ENCODE measurements at regions not wholly inside any gene's neighbourhood (a gene's known extent, or its start where the extent isn't known, plus 50 kb on each side); places are given as distances from the start of the nearest gene placed in this dataset.

DNA sequence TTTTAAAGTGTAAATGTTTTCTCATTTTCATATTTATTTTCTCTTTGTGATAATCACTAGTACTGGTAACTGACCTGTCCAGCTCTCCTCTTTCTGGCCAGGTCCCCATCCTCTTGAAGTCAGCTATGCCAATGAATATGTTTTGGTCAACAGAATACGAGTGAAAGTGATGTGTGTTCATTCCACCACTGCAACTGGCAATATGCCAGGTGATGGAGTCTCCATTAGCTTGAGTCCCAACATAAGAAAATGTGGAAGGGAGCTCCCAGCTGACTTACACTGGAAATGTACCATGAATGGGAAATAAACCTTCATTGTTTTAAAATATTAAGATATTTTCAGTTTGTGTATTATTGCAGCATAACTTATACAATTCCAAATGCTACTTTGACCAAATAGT, 75.8 kb downstream of the CCDC34 start:
- no peak for DNase-seq (ENCODE audit: low read depth)

DNA sequence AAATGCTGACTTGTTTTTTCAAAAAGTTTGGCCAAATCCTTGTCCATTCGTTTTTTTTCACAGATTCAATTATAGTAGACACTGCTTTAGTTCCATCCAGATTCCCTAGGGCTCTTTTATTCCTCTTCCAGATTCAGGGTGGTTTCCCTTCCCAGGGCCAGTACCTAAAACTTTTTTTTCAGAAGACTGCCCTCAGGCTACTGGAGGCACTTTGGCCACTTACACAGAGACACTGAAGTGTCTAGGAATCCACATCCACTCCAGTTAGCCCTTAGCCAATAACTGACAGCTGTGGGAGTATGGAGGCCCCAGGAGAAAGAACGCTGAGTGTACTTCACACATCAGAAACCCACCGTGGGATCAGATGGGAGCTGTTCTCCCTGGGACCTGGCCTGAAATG, 77.3 kb downstream of the CCDC34 start:
- DNase-seq (ENCODE audit: low read depth), result no peak

GRCh38 chr11:27282806-27283205, 80.2 kb downstream of the CCDC34 start:
- DNase-seq (ENCODE audit: low read depth), result no peak

GRCh38 chr11:27281740-27282590, 81.0 kb downstream of the CCDC34 start:
- no peak for DNase-seq (ENCODE audit: low read depth)

- DNase-seq (ENCODE audit: low read depth), result no peak
Observed at GRCh38 chr11:27281276-27281675, 81.7 kb downstream of the CCDC34 start.

GRCh38 chr11:27280140-27280539, 82.9 kb downstream of the CCDC34 start:
- DNase-seq (ENCODE audit: low read depth), result no peak

GRCh38 chr11:27279460-27279859, 83.6 kb downstream of the CCDC34 start:
- DNase-seq (ENCODE audit: low read depth), result no peak

DNA sequence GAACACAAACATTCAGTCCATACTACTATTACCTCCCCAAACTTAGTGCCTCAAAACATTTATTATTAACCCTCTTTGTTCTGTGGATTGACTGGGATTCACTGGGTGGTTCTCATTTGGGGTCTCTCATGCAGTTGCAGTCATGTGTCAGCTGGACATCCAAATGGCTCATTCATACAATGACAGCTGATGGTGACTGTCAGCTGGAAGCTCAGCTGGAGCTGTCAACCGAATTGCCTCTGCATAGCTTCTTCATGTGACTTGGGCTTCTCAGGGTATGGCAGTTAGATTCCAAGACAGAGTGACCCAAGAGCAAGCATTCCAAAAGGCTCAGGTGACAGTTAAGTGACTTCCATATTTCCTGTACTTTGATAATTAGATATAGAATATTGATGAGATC, 85.2 kb downstream of the CCDC34 start:
- no peak for DNase-seq (ENCODE audit: low read depth)

DNA sequence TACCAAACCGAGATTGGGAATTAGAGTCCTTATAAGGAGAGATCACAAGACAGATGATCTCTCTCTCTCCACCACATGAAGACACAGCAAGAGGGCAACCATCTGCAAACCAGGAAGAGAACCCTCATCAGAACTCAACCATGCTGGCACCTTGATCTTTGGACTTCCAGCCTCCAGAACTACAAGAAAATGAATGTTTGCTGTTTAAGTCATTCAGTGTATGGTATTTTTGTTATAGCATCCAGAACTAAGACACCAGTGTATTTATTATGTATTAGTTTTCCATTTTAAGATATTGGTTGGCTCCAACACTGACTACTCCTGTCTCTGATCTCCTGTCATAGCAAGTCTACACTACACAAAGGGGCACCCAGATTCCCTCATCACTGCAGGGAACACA, 86.9 kb downstream of the CCDC34 start:
- no peak for DNase-seq (ENCODE audit: low read depth)

- no peak for DNase-seq (ENCODE audit: low read depth)
Observed at GRCh38 chr11:27274854-27275395, 88.1 kb downstream of the CCDC34 start.

DNA sequence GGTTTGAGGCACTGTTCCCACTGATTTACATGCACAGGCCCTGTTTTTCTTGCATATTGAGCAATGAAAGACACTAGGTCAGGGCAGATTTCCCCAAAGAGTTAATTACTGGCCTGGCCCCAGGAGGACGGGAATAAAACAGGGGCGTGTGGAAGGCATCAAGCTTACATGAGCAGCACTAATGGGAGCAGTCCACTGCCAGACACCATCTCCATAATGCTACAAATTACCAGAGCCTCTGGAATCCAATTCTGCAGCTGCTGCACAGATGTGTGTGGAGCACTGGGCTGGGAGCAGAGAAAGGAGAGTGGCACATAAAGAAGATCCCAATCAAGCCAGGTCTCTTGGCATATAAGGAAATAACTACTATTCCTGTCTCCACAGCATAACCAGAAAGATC, 96.9 kb downstream of the CCDC34 start:
- no peak for DNase-seq (ENCODE audit: low read depth)

- no peak for DNase-seq (ENCODE audit: low read depth)
Observed at GRCh38 chr11:27263986-27264385, 99.0 kb downstream of the CCDC34 start.

- DNase-seq (ENCODE audit: low read depth), result no peak
Observed at GRCh38 chr11:27263046-27263445, 100.0 kb downstream of the CCDC34 start.

GRCh38 chr11:27255447-27255828, 107.6 kb downstream of the CCDC34 start:
- DNase-seq (ENCODE audit: low read depth), result no peak

DNA sequence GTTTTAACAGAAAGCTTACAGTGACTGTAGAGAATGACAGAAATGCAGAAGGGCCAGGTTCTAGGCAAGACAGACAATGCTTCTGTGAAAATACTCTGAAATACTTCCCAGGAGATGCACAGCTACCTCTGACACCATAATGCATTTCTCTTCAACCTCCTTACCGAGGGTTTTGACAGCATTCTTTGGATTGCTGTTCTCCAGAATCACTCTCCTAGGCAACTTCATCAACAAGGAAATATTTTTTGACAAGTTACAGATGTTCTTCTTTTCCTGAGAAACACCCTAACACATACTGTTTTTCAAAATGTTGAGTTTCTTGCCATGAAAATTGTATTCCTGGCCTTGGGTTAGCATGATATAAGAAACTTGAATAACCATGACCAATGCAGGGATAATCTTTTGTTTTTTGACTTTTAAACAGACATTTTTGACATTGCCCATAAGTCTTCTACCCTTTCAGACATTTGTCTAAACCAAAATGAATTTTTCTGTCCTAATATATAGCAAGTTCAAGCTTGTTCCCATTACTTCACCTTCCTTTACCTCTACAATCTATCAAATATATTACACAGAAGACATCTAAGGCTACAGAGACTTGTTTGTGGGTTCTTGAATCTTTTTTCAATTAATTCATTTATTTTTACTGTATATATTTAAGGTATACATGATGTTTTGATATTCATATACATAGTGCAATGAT, 108.1 kb downstream of the CCDC34 start:
- no peak for DNase-seq (ENCODE audit: low read depth)

GRCh38 chr11:27253224-27253623, 109.8 kb downstream of the CCDC34 start:
- DNase-seq (ENCODE audit: low read depth), result no peak

DNA sequence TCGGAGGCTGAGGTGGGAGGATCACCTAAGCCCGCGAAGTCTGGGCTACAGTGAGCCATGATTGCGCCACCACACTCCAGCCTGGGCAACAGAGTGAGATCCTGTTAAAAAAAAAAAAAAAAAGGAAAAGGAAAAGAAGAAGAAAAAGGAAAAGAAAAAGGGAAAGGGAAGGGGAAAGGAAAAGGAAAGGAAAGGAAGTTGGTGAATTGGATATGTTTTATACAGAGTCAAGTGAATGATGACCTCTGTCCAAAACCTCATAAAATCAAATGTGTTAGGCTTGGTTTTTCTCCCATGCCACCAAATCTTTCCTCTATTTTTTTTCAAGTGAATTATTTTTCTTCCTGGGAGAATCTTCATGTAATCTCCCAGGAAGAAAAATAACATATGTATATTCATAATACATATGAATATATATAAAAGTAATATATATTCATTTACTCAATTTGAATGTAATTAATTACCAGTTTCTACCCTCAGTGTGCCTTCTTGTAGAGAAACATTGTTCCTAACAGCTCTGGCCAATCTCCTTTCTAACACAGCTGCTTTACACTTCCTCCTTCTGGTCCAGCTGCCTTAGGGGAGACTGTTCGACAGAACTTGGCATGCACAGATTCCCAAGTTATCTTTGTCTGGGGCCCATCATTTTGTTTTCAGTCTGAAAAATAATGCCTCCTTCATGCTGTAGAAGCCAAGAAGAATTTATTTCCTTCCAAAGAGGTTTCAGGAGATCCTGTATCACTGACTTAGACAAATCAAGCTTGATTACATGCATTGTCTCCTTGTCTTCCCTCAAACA, 111.9 kb downstream of the CCDC34 start:
- no peak for DNase-seq (ENCODE audit: low read depth)

DNA sequence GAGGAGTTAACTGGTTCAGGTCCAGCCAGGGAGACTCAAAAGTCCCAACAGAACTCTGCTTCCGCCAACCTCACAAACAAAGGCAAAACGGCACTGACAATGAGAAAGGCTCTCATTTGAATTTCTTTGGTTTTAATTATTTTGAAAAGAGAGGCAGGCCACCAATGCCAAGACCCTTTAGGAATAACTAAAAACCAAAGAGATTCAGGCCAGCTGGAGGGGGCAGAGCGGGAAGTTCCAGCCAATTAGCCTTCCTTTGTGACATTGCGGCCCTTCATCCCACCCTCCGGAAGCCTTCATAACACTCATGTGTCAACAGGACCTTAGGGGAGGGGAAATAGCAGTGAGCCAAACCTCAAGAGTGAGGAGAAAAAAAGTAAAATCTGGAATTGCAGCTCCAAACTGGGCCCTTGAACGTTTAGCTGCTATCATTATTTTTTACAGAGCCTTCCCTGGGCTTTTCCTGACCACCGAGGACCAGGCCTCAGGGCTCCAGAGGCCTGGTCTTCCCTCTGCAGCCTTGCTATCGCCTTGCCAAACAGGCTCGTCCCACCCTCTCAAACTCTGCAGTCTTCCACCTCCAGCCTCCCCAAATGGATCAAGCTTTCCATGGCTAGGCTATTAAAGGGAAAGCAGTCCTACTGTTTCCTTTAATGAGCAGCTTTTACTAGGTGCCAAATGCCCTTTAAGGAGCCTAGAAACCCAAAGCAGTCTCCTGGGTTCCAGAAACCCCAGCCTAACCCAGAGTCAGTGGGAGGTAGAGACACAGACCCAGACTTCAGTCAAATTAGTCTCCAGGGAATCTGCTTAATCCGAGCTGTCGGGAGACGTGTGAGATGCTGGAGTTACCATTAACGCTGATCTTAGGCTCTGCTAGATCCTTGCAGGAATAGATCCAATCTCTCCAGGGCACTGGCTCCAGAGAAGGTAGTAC, 114.2 kb downstream of the CCDC34 start:
- no peak for DNase-seq (ENCODE audit: low read depth)

GRCh38 chr11:27247660-27248059, 115.4 kb downstream of the CCDC34 start:
- DNase-seq (ENCODE audit: low read depth), result no peak

DNA sequence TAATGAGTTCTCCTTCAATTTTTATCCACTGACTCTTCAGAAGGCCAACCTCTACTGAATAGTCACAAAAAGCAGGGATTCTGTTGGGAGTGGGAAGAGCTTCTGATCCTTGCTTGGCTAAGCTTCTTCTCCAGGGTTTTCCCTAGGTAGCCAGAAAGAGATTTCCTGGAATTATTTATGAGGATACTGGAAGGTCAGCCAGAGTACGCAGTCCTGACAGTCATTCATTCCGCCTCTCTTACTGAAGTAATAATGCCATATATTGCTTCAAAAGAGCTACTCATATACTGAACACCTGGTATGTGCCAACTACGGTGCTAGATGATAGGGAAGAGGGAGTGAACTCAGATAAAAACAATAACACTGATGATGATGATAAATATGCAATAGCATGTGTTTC, 116.1 kb downstream of the CCDC34 start:
- DNase-seq (ENCODE audit: low read depth), result no peak

DNA sequence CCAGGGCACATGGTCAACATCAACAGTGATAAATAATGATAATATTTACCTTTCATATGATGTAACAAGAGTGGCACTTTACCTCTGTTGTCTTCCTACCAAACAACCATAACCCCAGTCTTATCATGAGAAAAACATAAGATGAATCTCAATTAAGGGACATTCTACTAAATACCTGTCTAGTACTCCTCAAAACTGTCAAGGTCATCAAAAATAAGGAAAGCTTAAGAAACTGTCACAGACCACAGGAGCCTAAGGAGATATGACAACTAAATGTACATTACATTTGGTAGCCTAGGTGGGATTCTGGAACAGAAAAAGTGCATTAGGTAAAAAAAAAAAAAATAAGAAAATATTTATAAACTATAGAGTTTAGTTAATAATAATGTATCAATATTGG, 118.1 kb downstream of the CCDC34 start:
- no peak for DNase-seq (ENCODE audit: low read depth)

Measured in activated T-cell treated with anti-CD3 and anti-CD28 coated beads for 1 hour (primary cell).